GM21717 (cell line): ENCODE measurements at regions not wholly inside any gene's neighbourhood (a gene's known extent, or its start where the extent isn't known, plus 50 kb on each side); places are given as distances from the start of the nearest gene placed in this dataset.

ENCODE experiments used
- ATAC-seq: cut with Tn5 transposase; IDR thresholded peaks from one replicate; pipeline ENCODE4 v1.9.1; 2021; ENCODE audit warnings: mild to moderate bottlenecking, moderate library complexity; ENCODE audit not compliant: unreplicated experiment

DNA sequence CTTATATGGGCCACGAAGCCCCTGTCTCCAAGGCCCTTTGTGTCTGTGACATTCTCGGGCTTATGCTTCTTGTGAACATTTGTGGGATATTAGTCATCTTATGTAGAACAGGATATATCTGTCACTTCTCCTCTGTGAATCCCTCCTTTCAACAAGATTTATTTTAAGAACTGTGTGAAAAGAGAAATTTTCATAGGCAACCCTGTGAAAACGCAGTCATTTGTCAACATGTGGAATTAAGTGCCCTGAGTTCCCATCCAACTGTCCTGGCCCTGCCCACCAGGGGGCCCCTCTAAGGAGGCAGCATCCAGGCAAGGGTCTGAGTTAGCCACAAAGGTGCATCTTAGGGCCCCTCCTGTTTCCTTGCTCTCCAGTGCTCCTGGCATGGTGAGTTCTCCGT is 76.8 kb upstream of the CHRNA7 start:
- no peak for ATAC-seq

DNA sequence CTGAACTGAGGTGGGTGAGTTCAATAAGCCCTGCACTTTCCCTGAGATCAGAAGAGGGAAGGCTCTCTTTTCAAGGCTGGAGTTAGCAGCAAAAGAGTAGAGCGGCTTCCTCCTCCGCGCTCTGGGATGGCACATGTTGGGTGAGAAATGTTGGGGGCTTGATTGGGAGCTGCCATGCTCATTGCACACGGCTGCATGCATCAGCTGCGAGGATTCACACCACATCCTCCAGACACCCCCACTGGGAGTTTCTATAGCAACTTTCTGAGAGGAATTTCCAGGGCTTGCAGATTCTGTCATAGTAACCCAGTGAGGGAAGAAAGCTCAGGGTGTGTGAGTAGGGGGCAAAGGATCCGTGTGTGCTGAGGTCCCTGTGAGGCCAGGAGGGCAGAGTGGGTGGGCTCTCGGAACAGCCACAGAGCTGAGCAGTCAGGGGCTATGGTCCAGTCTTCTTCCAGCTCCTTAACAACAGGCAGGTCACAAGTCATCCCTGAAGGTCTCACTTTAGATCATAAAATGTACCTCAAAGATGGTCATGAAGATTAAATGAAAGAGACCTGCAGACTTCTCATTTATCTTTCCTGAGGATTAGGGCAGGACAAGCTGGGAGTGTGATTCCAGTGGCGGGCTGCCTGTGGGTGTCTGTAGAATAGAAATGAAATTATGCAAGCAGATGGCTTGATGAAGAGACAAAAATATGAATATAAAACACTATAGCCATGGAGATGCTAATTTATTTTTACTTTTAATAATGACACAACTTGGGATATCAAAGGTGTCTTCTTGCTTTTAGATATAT is 75.7 kb upstream of the CHRNA7 start:
- ATAC-seq: no peak

DNA sequence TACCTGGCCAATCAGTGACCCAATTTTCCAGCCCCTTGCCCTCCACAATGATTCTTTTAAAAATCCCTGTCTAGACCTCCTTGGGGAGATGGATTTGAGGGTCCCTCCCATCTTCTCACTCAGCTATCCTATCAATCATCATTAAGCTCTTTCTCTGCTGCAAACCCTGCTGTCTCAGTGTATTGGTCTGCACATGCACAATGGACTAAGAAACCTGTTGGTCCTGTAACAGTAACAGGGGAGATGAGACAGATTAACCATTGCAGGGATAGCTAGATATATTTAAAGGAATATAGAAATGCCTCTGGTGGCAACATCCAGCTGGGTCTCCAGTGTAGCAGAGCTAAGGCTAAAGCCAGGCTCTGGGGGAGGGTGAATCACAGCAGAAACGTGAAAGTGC is 74.6 kb upstream of the CHRNA7 start:
- ATAC-seq: no peak

DNA sequence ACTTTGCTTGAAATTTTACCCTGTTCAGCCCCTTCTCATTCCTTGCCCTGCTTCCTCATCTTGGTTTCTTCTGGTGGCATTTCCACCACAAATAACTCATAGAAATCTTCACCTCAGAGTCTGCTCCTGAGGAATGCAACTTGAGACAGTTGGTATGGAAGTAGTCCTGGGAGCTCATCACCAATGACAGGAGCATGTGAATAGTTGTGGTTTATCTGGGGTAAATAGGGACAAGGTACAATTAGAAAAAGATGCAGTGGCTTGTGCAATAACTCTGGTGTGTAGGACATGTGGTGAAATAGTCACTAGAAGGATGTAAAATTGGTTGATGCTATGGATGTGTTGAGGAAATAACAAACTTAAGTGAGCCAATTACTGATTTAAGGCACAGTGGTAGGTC is 72.7 kb upstream of the CHRNA7 start:
- no peak for ATAC-seq

DNA sequence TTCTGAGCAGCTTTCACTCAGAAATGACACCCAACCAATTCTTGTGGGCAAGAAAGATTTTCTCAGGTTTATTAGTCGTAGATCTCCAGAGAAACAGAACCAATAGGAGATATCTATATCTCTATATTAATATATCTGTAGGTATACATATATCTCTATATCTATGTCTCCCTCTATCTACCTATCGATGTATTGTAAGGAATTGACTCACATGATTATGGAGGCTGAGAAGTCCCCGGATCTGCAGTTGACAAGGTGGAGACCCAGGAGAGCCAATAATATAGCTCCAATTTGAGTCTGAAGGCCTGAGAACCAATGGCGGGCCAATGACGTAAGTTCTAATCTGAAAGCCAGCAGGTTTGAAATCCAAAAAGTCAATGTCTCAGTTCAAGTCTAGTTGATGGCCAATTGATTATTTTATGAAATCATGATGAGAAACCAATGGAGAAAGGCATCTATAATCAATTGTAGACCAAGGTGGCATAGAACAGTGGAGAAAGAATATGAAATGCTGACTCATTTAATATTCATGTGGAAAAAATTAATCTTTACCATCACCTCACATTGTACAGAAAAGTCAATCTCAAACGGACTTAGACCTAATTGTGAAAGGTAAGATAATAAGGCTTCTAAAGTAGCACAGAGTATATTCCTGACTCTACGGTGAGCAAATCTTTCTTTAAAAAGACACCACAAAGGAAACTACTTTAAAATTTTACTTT is 65.6 kb upstream of the CHRNA7 start:
- no peak for ATAC-seq

DNA sequence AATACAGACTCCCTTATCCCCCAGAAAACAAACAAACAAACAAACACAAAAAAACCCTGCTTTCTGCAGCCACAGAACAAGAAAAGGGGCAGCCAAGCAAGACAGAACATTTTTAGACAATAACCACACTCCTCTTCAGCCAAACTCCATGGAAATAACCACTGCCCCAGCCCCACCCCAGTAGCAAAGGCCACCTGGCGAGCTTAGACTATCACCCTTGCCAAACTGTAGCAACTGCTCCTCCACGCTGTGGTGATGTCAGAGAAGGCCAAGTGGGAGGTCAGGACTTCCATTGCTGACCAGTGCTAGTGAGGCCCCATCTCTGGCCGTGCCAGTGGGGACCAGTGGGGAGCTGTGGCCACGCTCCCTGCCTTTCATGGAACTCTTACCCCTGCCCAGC is 60.3 kb upstream of the CHRNA7 start:
- no peak for ATAC-seq

DNA sequence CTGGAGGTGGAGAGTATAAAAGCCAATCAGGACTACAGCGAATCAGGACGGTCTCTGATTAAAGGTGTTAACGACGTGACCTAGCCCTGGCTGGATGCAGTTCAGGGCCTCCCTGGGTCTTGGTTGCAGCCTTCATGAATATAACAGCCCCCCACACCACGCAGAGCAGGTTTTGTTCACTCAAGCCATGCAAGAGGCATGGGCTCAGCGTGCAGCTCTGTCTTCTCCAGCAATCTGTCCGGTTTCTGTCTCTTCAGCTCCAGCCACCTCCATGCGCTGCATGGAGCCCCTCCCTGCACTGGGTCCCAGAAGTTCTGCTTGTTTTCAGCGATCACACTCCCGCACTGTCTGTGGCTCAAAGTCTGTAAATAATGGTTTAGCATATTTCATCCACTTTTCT is 57.1 kb upstream of the CHRNA7 start:
- ATAC-seq: no peak

DNA sequence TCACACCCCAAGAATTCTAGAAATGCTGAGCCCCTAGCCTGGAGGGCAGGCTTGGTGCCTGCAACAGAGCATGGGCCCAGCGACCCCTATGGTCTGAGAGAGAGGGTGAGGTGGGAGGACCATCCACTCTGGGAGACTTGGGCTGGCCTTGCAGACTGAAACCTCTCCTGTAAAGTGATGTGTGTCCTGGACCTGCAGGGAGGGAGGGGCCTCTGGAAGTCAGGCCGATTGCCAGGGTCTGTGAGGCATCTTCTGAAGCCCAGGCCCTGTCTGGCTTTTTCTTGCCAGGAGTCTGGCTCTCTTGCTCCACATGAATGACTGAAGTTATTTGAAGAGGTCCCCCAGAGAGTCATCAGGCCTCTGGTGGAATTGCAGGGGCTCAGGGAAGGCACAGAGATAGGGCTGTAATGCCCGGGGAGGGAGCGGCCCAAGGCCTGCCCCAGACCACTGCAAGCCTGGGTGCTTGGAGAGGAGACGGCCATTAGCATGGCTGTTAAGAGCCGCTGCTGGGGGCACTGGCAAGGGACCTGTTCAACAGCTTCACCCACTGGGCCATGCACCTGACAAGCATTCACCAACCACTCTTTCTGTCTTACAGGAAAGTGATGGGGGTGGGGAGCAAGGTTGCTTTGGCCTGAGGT is 56.0 kb upstream of the CHRNA7 start:
- ATAC-seq: no peak

DNA sequence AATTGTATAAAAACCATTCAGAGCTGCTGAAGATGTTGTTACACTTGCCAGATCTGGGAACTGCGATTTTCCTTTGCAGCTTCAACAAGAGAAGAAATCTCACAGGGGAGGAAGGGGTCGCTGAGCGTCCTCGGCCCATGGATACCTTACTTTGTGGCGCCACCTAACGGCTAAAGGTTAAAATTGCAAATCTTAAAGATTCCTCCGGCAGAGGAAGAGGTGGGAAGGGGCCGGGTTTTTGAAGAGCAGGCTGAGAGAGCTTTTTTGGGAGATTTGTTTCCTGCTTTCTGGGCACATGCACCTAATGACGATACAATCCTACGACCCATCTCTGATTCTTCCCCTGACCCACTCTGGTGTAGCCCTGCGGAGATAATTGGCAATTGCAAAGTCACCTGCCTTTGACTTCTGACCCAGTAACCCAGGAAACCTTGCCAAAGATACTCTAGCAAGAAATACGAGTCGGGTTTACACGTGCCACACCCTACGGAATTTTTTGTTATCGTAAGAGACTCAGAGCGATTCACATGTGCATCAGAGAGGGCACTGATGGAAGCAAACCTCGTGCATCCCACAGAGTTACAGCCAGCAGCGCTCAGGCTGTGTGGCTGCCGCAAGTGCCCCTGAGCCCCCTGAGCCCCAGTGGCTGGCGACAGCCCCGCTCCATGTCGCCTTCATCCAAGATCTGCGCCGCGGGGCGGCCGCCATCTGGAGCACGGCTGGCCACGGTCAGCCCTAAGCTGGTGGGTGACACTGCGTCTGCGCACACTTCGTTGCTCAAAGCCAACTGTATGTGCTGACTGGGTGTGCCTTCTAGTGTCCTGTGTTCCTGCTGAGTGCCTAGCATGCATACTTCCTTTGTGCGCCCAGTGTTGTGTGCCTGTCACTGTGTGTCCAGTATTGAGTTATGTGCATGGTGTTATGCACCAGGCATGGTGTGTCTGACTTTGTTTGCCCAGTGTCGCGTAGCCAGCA is 55.2 kb upstream of the CHRNA7 start:
- no peak for ATAC-seq

DNA sequence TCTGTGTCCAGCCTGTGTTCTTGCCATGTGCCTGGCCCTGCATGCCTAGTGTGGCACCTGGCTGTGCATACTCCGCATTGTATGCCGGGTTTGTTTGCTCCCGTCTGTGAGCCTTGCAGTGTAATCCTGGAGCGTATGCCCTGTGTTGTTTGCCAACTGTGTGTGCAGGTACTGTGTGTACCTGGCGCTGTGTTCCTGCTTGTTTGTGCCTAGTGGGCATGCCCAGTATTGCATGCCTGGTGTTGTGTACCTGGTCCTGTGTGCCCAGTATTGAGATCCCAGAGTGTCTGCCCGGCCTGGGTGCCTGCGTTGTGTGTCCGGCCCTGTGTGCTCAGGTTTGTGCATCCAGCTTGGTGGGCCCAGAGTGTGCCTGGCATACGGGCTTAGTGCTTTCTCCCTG is 54.5 kb upstream of the CHRNA7 start:
- ATAC-seq: no peak

DNA sequence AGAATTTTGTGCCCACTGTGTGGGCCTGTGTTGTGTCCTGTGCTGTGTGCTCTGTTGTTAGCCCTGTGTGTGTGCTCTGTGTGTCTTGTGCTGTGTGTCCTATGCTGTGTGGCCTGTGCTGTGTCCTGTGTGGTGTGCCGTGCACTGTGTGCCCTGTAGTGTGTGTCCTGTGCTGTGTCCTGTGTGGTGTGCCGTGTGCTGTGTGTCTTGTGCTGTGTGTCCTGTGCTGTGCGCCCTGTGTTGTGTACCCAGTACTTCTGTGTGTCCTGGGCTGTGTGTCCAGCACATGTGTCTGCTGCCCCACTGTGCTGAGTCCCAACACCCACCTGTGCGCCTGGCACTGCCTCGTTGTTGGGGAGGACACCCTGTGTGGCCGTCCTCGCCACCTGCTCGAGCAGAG is 53.2 kb upstream of the CHRNA7 start:
- no peak for ATAC-seq

DNA sequence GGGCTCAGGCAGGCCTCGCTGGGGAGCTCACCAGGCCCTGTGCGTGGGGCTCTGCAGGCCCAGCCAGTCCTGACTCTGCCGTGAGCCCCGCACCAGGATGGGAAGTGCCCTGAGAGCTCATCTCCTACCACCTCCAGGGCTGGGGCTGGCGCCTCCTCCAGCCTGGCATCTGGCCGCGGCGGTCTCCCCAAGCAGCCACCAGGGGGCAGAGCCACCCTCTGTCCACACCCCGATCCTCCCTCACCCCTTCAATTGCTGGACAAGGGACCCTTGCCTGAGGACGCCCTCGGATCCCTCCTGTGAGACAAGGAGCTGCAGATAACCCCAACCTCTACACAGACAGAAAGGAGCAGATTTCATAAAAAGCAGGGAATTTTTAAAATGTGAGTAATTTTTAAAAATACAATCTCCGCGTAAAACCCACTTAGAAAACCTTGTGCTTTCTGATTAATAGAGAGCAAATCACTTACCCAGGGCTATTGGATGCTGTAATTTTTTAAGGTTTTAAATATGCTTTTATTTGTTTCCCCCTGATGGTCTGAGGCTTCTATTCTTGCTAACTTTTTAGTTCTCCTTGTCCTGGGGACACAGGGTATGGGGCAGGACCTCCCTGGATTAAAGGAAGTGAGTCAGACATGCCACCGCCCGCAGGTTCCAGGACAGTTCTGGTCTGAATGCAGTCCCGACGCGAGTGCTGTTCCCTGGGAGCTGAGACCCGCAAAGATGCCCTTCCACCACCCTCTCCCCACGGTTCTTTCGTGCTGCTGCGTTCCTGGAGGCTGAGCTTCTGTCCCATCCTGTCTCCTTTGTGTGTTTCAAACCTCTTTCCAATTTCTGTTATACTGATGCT is 52.3 kb upstream of the CHRNA7 start:
- no peak for ATAC-seq
